SK-N-SH (cell line): ENCODE measurements at regions not wholly inside any gene's neighbourhood (a gene's known extent, or its start where the extent isn't known, plus 50 kb on each side); places are given as distances from the start of the nearest gene placed in this dataset.
A peak's percentile ranks its signal among the peaks of the same experiment; 100 is the strongest.

ENCODE experiments used
- CTCF ChIA-PET: fragments of 300-600, 350-600 bp; formaldehyde crosslinking; extraction: SDS; loops from one replicate; lab custom pipeline; 2021; lab: Yijun Ruan, JAX
- POLR2A ChIA-PET: fragments of 350-600 bp; sonication (Branson Sonifier 250); formaldehyde crosslinking; extraction: SDS; loops from one replicate; lab custom pipeline; 2020; ENCODE audit warnings: antibody characterized with exemption, inconsistent platforms; lab: Yijun Ruan, JAX
- DNase-seq: peaks from one replicate; pipeline ENCODE4 v3.0.0; 2012
- H2AFZ ChIP-seq: fragments of 200-600 bp; sonication (generic); 2 replicates; pipeline ENCODE4 v1.8.1; 2016; ENCODE audit warnings: antibody characterized with exemption, mild to moderate bottlenecking, low read depth
- H3F3A ChIP-seq: fragments of 200-600 bp; sonication (generic); replicated peaks from 2 replicates; pipeline ENCODE3; 2016; ENCODE audit warnings: antibody characterized with exemption, mild to moderate bottlenecking; ENCODE audit not compliant: insufficient read depth
- H3K27ac ChIP-seq, 2 experiments: fragments of 200-500 bp in 1 of 2; fragments of 200-600 bp in 1 of 2; sonication (Bioruptor generic) in 1 of 2; sonication (generic), shearing (Covaris generic) in 1 of 2; 2 replicates each; pipeline versions ENCODE4 v1.5.1 to v1.6.1; 2014 to 2016; ENCODE audit warnings: low read depth in 2 of 2, inconsistent platforms in 1 of 2, low read length in 1 of 2, mild to moderate bottlenecking in 1 of 2, mixed read lengths in 1 of 2
- H3K27me3 ChIP-seq: fragments of 200-600 bp; sonication (generic), shearing (Covaris generic); 2 replicates; pipeline ENCODE4 v1.6.1; 2016; ENCODE audit warnings: mixed run types; ENCODE audit not compliant: insufficient read depth
- H3K36me3 ChIP-seq, 2 experiments: fragments of 200-500 bp in 1 of 2; fragments of 200-600 bp in 1 of 2; sonication (Bioruptor generic) in 1 of 2; sonication (generic) in 1 of 2; replicated peaks in 1 of 2; 2 replicates each; pipeline versions ENCODE3 to v1.5.1; 2014 to 2016; ENCODE audit warnings: low read length in 1 of 2, mild to moderate bottlenecking in 1 of 2; ENCODE audit not compliant: insufficient read depth in 2 of 2, control insufficient read depth in 1 of 2
- H3K4me1 ChIP-seq, 2 experiments: fragments of 200-500 bp in 1 of 2; fragments of 200-600 bp in 1 of 2; sonication (Bioruptor generic) in 1 of 2; sonication (generic), shearing (Covaris generic) in 1 of 2; 2 replicates each; pipeline versions ENCODE4 v1.5.1 to v1.6.1; 2014 to 2016; ENCODE audit warnings: low read depth in 1 of 2, low read length in 1 of 2, mixed run types in 1 of 2; ENCODE audit not compliant: insufficient read depth in 2 of 2, control insufficient read depth in 1 of 2
- H3K4me2 ChIP-seq: fragments of 200-600 bp; sonication (generic), shearing (Covaris generic); 2 replicates; pipeline ENCODE4 v1.6.1; 2017; ENCODE audit warnings: mixed run types
- H3K4me3 ChIP-seq, 2 experiments: fragments of 200-500 bp in 1 of 2; fragments of 200-600 bp in 1 of 2; sonication (Bioruptor generic) in 1 of 2; sonication (generic), shearing (Covaris generic) in 1 of 2; 2 replicates each; pipeline versions ENCODE4 v1.5.1 to v1.8.1; 2014 to 2016; ENCODE audit warnings: low read depth in 2 of 2, inconsistent platforms in 1 of 2, low read length in 1 of 2, mild to moderate bottlenecking in 1 of 2, mixed read lengths in 1 of 2, moderate library complexity in 1 of 2
- H3K79me2 ChIP-seq: fragments of 200-600 bp; sonication (generic); 2 replicates; pipeline ENCODE4 v1.8.1; 2017; ENCODE audit warnings: mild to moderate bottlenecking; ENCODE audit not compliant: insufficient read depth
- H3K9ac ChIP-seq: fragments of 200-600 bp; sonication (generic); 2 replicates; pipeline ENCODE4 v1.6.1; 2017; ENCODE audit warnings: mixed run types
- H3K9me2 ChIP-seq: fragments of 200-600 bp; sonication (generic); 2 replicates; pipeline ENCODE4 v1.6.1; 2017; ENCODE audit warnings: mixed run types
- H3K9me3 ChIP-seq: fragments of 200-600 bp; sonication (generic); 2 replicates; pipeline ENCODE4 v1.6.1; 2017; ENCODE audit warnings: mixed run types, mild to moderate bottlenecking, moderate library complexity
- H4K20me1 ChIP-seq: fragments of 200-600 bp; sonication (generic); 2 replicates; pipeline ENCODE4 v1.6.1; 2017; ENCODE audit warnings: mild to moderate bottlenecking, mixed run types; ENCODE audit not compliant: insufficient read depth
- ELF1 ChIP-seq: IDR thresholded peaks from 2 replicates; pipeline ENCODE4 v1.4.0; 2012
- EZH2phosphoT487 ChIP-seq: fragments of 200-600 bp; sonication (generic); IDR thresholded peaks from 2 replicates; pipeline ENCODE4 v1.6.1; 2017; ENCODE audit warnings: low read depth, mixed run types, mild to moderate bottlenecking, antibody characterized with exemption, moderate library complexity, borderline replicate concordance
- FOSL2 ChIP-seq: IDR thresholded peaks from 2 replicates; pipeline ENCODE4 v1.4.0; 2012; ENCODE audit warnings: low read depth, mild to moderate bottlenecking, moderate library complexity, borderline replicate concordance
- FOXJ3 ChIP-seq: sonication (generic); formaldehyde crosslinking; IDR thresholded peaks from 2 replicates; pipeline ENCODE4 v1.5.1; 2020; ENCODE audit warnings: mild to moderate bottlenecking, missing genetic modification reagents
- FOXM1 ChIP-seq: IDR thresholded peaks from 2 replicates; pipeline ENCODE4 v1.4.0; 2012; ENCODE audit warnings: low read depth, mild to moderate bottlenecking
- GABPA ChIP-seq: IDR thresholded peaks from 2 replicates; pipeline ENCODE4 v1.4.0; 2012; ENCODE audit warnings: low read depth, mild to moderate bottlenecking
- JUND ChIP-seq: IDR thresholded peaks from 2 replicates; pipeline ENCODE4 v1.4.0; 2012
- MEF2A ChIP-seq: IDR thresholded peaks from 2 replicates; pipeline ENCODE4 v1.4.0; 2012; ENCODE audit warnings: low read depth, borderline replicate concordance
- RXRA ChIP-seq: IDR thresholded peaks from 2 replicates; pipeline ENCODE4 v1.4.0; 2012; ENCODE audit warnings: low read depth, mild to moderate bottlenecking, borderline replicate concordance
- SMC3 ChIP-seq: IDR thresholded peaks from 2 replicates; pipeline ENCODE4 v1.6.1; 2012; ENCODE audit warnings: low read depth, low read length, improper control_type of control experiment
- TAF1 ChIP-seq: IDR thresholded peaks from 2 replicates; pipeline ENCODE4 v1.6.1; 2012; ENCODE audit warnings: low read depth, mild to moderate bottlenecking, low read length, moderate library complexity, borderline replicate concordance
- TCF12 ChIP-seq: IDR thresholded peaks from 2 replicates; pipeline ENCODE4 v1.4.0; 2012
- TEAD4 ChIP-seq: IDR thresholded peaks from 2 replicates; pipeline ENCODE4 v1.4.0; 2012; ENCODE audit warnings: mild to moderate bottlenecking, borderline replicate concordance; ENCODE audit not compliant: insufficient read depth
- YY1 ChIP-seq: IDR thresholded peaks from 2 replicates; pipeline ENCODE4 v1.4.0; 2012; ENCODE audit warnings: low read depth, mild to moderate bottlenecking
- WGBS: methylation state at CpG from one replicate; pipeline ENCODE4 v1.1.6; 2017; ENCODE audit warnings: low lambda C conversion rate; 5-methylcytosine and 5-hydroxymethylcytosine counted together
- TF ChIP-seq, protein P1 (sequence below): IDR thresholded peaks from 2 replicates; pipeline ENCODE4 v1.4.0; 2012; ENCODE audit warnings: low read depth, borderline replicate concordance
- TF ChIP-seq, protein P2 (sequence below): fragments of 200-600 bp; sonication (generic); IDR thresholded peaks from 2 replicates; pipeline ENCODE4 v1.6.1; 2017; ENCODE audit warnings: antibody characterized with exemption, mild to moderate bottlenecking, moderate library complexity
- TF ChIP-seq, protein P3 (sequence below): fragments of 150-350 bp; IDR thresholded peaks from 2 replicates; pipeline ENCODE4 v1.6.1; 2016; ENCODE audit warnings: mild to moderate bottlenecking, low read depth, low read length
- TF ChIP-seq, protein P4 (sequence below): IDR thresholded peaks from 2 replicates; pipeline ENCODE4 v1.4.0; 2012; ENCODE audit warnings: low read depth

DNA sequence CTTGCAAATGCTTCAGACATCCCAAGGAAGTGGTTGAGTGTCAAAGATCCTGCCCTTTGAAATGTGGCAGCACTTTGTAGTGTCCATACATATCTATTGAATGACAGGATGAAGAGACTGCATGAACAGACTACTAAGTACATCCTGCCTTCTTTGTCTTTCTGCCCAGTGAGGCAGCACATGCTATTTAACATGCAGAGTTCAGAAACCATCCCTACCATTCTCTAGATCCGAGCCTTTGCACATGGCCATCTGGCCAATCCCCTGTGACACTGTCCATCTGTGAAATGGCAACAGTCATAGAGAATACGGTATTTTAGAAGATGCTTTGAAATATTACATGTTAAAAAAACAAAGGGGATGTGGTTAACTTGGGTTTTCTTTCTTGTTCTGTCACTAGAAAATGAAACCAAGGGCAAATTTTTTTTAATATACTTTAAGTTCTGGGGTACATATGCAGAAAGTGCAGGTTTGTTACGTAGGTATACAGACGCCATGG is 519.6 kb downstream of the NTRK3 start (continued):
- TF ChIP-seq, protein P1, sequence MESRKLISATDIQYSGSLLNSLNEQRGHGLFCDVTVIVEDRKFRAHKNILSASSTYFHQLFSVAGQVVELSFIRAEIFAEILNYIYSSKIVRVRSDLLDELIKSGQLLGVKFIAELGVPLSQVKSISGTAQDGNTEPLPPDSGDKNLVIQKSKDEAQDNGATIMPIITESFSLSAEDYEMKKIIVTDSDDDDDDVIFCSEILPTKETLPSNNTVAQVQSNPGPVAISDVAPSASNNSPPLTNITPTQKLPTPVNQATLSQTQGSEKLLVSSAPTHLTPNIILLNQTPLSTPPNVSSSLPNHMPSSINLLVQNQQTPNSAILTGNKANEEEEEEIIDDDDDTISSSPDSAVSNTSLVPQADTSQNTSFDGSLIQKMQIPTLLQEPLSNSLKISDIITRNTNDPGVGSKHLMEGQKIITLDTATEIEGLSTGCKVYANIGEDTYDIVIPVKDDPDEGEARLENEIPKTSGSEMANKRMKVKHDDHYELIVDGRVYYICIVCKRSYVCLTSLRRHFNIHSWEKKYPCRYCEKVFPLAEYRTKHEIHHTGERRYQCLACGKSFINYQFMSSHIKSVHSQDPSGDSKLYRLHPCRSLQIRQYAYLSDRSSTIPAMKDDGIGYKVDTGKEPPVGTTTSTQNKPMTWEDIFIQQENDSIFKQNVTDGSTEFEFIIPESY, result no peak
- TF ChIP-seq SMC3, result no peak
- no peak for TF ChIP-seq ELF1

DNA sequence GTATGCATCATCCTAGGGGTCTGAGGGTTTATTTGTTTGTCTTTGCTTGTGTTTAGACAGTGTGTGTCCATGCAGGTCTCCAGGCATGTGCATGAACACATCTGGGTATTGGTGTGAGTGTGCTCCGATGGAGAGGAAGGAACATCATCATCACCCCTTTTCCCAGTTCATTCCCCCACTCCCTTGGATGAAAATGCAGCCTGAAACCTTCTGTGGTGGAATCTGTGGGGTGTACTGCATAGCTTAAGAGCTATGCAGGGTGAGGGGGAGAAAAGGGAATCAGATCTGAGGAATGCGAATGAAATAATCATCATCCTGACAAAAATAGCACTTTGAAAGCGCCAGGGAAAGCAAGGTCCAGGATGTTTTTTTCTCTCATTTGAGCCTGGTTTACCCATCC is 520.1 kb downstream of the NTRK3 start:
- H3K9ac ChIP-seq, result peak overlapping the region; percentile 8; the same call in 1 of the 2 replicates
- peak overlapping the region in 1 of 2 experiments; percentile 61; a peak in 2 of 4 replicates for H3K27ac ChIP-seq
- TF ChIP-seq TAF1, result no peak
- TF ChIP-seq MEF2A, result peak; percentile 62; the same call in 1 of the 2 replicates
- TF ChIP-seq, protein P2, sequence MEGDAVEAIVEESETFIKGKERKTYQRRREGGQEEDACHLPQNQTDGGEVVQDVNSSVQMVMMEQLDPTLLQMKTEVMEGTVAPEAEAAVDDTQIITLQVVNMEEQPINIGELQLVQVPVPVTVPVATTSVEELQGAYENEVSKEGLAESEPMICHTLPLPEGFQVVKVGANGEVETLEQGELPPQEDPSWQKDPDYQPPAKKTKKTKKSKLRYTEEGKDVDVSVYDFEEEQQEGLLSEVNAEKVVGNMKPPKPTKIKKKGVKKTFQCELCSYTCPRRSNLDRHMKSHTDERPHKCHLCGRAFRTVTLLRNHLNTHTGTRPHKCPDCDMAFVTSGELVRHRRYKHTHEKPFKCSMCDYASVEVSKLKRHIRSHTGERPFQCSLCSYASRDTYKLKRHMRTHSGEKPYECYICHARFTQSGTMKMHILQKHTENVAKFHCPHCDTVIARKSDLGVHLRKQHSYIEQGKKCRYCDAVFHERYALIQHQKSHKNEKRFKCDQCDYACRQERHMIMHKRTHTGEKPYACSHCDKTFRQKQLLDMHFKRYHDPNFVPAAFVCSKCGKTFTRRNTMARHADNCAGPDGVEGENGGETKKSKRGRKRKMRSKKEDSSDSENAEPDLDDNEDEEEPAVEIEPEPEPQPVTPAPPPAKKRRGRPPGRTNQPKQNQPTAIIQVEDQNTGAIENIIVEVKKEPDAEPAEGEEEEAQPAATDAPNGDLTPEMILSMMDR, result no peak
- TF ChIP-seq FOXJ3 (CRISPR knock-in tag), result no peak
- TF ChIP-seq JUND, result 0 out of 2 replicates have a peak, but pooled peaks have one; percentile 21
- no peak for TF ChIP-seq EZH2phosphoT487
- peak; percentile 40 for TF ChIP-seq TCF12
- TF ChIP-seq FOSL2, result peak; percentile 18; the same call in 1 of the 2 replicates
- no peak for TF ChIP-seq GABPA
- no peaks in the 10 kb centered on the region for H4K20me1 ChIP-seq
- H3K9me2 ChIP-seq, result no peaks in the 10 kb centered on the region
- CTCF ChIA-PET, result no interaction called here
- peaks cover 21 to 26% of the 10 kb centered on the region in 2 experiments for H3K4me1 ChIP-seq
- no peaks in the 10 kb centered on the region for H3K9me3 ChIP-seq
- peak overlapping the region; percentile 16; the same call in 1 of the 2 replicates for H2AFZ ChIP-seq
- H3K27me3 ChIP-seq, result no peaks in the 10 kb centered on the region
- peak overlapping the region; percentile 5; the same call in 1 of the 2 replicates for H3K4me2 ChIP-seq
- WGBS, result 66% methylated on average over 3 of the region's 3 CpGs
- H3F3A ChIP-seq, result peaks cover 5% of the 10 kb centered on the region
- no peak for DNase-seq
- POLR2A ChIA-PET, result no interaction called here
- no peaks in the 10 kb centered on the region for H3K36me3 ChIP-seq
- H3K4me3 ChIP-seq, result no peak overlapping the region
- H3K79me2 ChIP-seq, result no peaks in the 10 kb centered on the region

DNA sequence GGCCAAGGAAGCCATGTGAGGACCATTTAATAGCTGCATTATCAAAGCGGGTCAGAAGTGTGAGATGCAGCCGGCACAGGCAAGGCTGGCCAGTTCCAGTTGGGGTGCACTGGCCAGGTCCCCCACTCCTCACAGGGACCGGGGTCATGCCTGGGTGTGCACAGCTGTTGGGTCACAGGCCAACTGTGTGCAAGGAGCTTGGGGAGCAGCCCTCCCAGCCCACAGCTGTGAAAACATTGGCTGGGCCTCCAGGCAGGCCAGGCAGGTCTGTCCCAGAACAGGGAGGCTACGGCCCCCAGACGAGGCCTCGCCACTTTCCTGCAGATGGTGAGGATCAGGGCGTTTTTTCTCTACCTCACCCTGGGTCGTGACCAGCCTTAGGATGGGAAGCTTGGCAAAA is 521.0 kb downstream of the NTRK3 start:
- H4K20me1 ChIP-seq, result no peaks in the 10 kb centered on the region
- H3K79me2 ChIP-seq, result no peaks in the 10 kb centered on the region
- no peaks in the 10 kb centered on the region for H3K27me3 ChIP-seq
- peaks cover 18 to 27% of the 10 kb centered on the region in 2 experiments for H3K4me1 ChIP-seq
- H3K4me2 ChIP-seq, result peak overlapping the region; percentile 5; the same call in 1 of the 2 replicates
- no peaks in the 10 kb centered on the region for H3K36me3 ChIP-seq
- ChIA-PET CTCF (interaction anchor here (0.7 to 1.4 kb wide), 4 partner anchors 11 to 1504 kb away, joined by 3 read pairs; no protein-coding TSS in a partner anchor), POLR2A (interaction anchor here (1.2 kb wide), 1 partner anchor 12 kb away, joined by 3 read pairs; no protein-coding TSS in a partner anchor)
- H3K27ac ChIP-seq, result no peak overlapping the region
- H2AFZ ChIP-seq, result no peak overlapping the region
- H3K9me2 ChIP-seq, result no peaks in the 10 kb centered on the region
- 86% methylated on average over 8 of the region's 8 CpGs for WGBS
- H3F3A ChIP-seq, result peaks cover 5% of the 10 kb centered on the region
- no peaks in the 10 kb centered on the region for H3K9me3 ChIP-seq
- peak; percentile 15 for DNase-seq
- peak overlapping the region; percentile 7; the same call in 1 of the 2 replicates for H3K9ac ChIP-seq
- H3K4me3 ChIP-seq, result no peak overlapping the region
- TF ChIP-seq, protein P3, sequence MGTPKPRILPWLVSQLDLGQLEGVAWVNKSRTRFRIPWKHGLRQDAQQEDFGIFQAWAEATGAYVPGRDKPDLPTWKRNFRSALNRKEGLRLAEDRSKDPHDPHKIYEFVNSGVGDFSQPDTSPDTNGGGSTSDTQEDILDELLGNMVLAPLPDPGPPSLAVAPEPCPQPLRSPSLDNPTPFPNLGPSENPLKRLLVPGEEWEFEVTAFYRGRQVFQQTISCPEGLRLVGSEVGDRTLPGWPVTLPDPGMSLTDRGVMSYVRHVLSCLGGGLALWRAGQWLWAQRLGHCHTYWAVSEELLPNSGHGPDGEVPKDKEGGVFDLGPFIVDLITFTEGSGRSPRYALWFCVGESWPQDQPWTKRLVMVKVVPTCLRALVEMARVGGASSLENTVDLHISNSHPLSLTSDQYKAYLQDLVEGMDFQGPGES, result no peak
- TF ChIP-seq YY1, result no peak
- TF ChIP-seq, protein P4, sequence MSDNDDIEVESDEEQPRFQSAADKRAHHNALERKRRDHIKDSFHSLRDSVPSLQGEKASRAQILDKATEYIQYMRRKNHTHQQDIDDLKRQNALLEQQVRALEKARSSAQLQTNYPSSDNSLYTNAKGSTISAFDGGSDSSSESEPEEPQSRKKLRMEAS, result no peak
- no peak for TF ChIP-seq TAF1
- no peak for TF ChIP-seq RXRA
- TF ChIP-seq TCF12, result no peak
- TF ChIP-seq TEAD4, result no peak
- TF ChIP-seq FOXM1, result no peak
